GM23338 (cell line): ENCODE measurements at regions not wholly inside any gene's neighbourhood (a gene's known extent, or its start where the extent isn't known, plus 50 kb on each side); places are given as distances from the start of the nearest gene placed in this dataset.

Source experiments
- ATAC-seq: fragments of 200-7000 bp; cut with Tn5 transposase; 3 replicates; pipeline ENCODE4 v1.9.1; 2020
- DNase-seq: peaks from one replicate; pipeline ENCODE4 v3.0.0-alpha.2; 2015; ENCODE audit warnings: low spot score
- H2AFZ ChIP-seq: fragments of 200-600 bp; sonication (generic); 2 replicates; pipeline ENCODE4 v1.8.0; 2016; ENCODE audit warnings: antibody characterized with exemption, mild to moderate bottlenecking, moderate library complexity
- H3F3A ChIP-seq: fragments of 200-600 bp; sonication (generic); replicated peaks from 2 replicates; pipeline ENCODE4 v1.8.0; 2017; ENCODE audit warnings: antibody characterized with exemption, mixed run types, low read depth
- H3K27ac ChIP-seq: fragments of 200-600 bp; sonication (generic); 2 replicates; pipeline ENCODE4 v1.6.1; 2016; ENCODE audit warnings: low read depth
- H3K27me3 ChIP-seq: fragments of 200-600 bp; sonication (generic); 2 replicates; pipeline ENCODE4 v1.8.0; 2016; ENCODE audit warnings: mild to moderate bottlenecking, mixed run types, moderate library complexity; ENCODE audit not compliant: insufficient read depth
- H3K36me3 ChIP-seq: fragments of 200-600 bp; sonication (generic); 2 replicates; pipeline ENCODE4 v1.8.0; 2016; ENCODE audit warnings: mild to moderate bottlenecking; ENCODE audit not compliant: insufficient read depth
- H3K4me1 ChIP-seq: fragments of 200-600 bp; sonication (generic); 2 replicates; pipeline ENCODE4 v1.8.0; 2016; ENCODE audit warnings: mild to moderate bottlenecking, moderate library complexity; ENCODE audit not compliant: insufficient read depth
- H3K4me2 ChIP-seq: fragments of 200-600 bp; sonication (generic); 2 replicates; pipeline ENCODE4 v1.7.1; 2017; ENCODE audit warnings: mixed run types
- H3K4me3 ChIP-seq: fragments of 200-600 bp; sonication (generic); 2 replicates; pipeline ENCODE4 v1.6.1; 2016; ENCODE audit warnings: mixed run types
- H3K79me2 ChIP-seq: fragments of 200-600 bp; sonication (generic); replicated peaks from 2 replicates; pipeline ENCODE4 v1.8.0; 2017; ENCODE audit warnings: mild to moderate bottlenecking; ENCODE audit not compliant: insufficient read depth
- H3K9me2 ChIP-seq: fragments of 200-600 bp; sonication (generic); 2 replicates; pipeline ENCODE4 v1.8.0; 2017; ENCODE audit not compliant: insufficient read depth
- H4K20me1 ChIP-seq: fragments of 200-600 bp; sonication (generic); replicated peaks from 2 replicates; pipeline ENCODE4 v1.8.0; 2017; ENCODE audit warnings: mild to moderate bottlenecking; ENCODE audit not compliant: insufficient read depth
- H3K27ac Mint-ChIP-seq: 2 replicates; pipeline ENCODE4 v1.8.0; 2020; ENCODE audit warnings: inconsistent platforms, mild to moderate bottlenecking, moderate library complexity, mixed read lengths
- H3K27me3 Mint-ChIP-seq: 3 replicates; pipeline ENCODE4 v1.8.0; 2022; ENCODE audit warnings: low read depth, mild to moderate bottlenecking, moderate library complexity, mixed read lengths, inconsistent platforms; ENCODE audit not compliant: insufficient read depth, poor library complexity
- H3K36me3 Mint-ChIP-seq: 3 replicates; pipeline ENCODE4 v1.8.0; 2021; ENCODE audit warnings: low read depth, mild to moderate bottlenecking, inconsistent platforms, moderate library complexity, mixed read lengths
- H3K4me1 Mint-ChIP-seq: 3 replicates; pipeline ENCODE4 v1.8.0; 2020; ENCODE audit warnings: mild to moderate bottlenecking, inconsistent platforms, mixed read lengths
- H3K4me3 Mint-ChIP-seq: 3 replicates; pipeline ENCODE4 v1.8.0; 2021; ENCODE audit warnings: moderate library complexity, mild to moderate bottlenecking, inconsistent platforms, mixed read lengths
- H3K9me3 Mint-ChIP-seq: 3 replicates; pipeline ENCODE4 v1.8.0; 2020; ENCODE audit warnings: moderate library complexity, mild to moderate bottlenecking, inconsistent platforms, mixed read lengths
- CREB1 ChIP-seq: fragments of 250-450 bp; sonication (Bioruptor Pico); IDR thresholded peaks from 2 replicates; pipeline ENCODE4 v1.5.0; 2020; ENCODE audit warnings: low read depth, mild to moderate bottlenecking, moderate library complexity
- CTCF ChIP-seq, 2 experiments: fragments of 200-600 bp in 1 of 2; sonication (generic) in 1 of 2; conservative IDR thresholded peaks; 2 replicates each; pipeline versions ENCODE4 v1.5.1 to v1.6.1; 2016 to 2017; ENCODE audit warnings: antibody characterized with exemption in 2 of 2, low read depth in 2 of 2, mild to moderate bottlenecking in 2 of 2, moderate library complexity in 1 of 2
- EZH2 ChIP-seq: fragments of 200-600 bp; sonication (generic); IDR thresholded peaks from one replicate; pipeline ENCODE4 v1.8.0; 2017; ENCODE audit warnings: antibody characterized with exemption, mild to moderate bottlenecking, low read depth; ENCODE audit not compliant: unreplicated experiment
- EZH2phosphoT487 ChIP-seq: fragments of 200-600 bp; sonication (generic); IDR thresholded peaks from one replicate; pipeline ENCODE4 v1.8.1; 2018; ENCODE audit warnings: antibody characterized with exemption; ENCODE audit not compliant: unreplicated experiment
- JUNB ChIP-seq: IDR thresholded peaks from one replicate; pipeline ENCODE4 v1.6.1; 2016; ENCODE audit warnings: antibody characterized with exemption; ENCODE audit not compliant: unreplicated experiment
- NANOG ChIP-seq: IDR thresholded peaks from 2 replicates; pipeline ENCODE4 v1.6.1; 2016; ENCODE audit warnings: antibody characterized with exemption, borderline replicate concordance
- POLR2AphosphoS5 ChIP-seq: IDR thresholded peaks from 2 replicates; pipeline ENCODE4 v1.6.1; 2016; ENCODE audit warnings: antibody characterized with exemption, low read depth
- REST ChIP-seq: IDR thresholded peaks from one replicate; pipeline ENCODE4 v1.6.1; 2018; ENCODE audit warnings: antibody characterized with exemption; ENCODE audit not compliant: unreplicated experiment
- STAT1 ChIP-seq: IDR thresholded peaks from one replicate; pipeline ENCODE4 v1.6.1; 2016; ENCODE audit warnings: antibody characterized with exemption; ENCODE audit not compliant: unreplicated experiment
- ZNF114 ChIP-seq: fragments of 250-450 bp; sonication (Bioruptor Pico); IDR thresholded peaks from 2 replicates; pipeline ENCODE4 v1.5.0; 2020; ENCODE audit warnings: mild to moderate bottlenecking, moderate library complexity
- ZNF331 ChIP-seq: fragments of 250-450 bp; sonication (Bioruptor Pico); IDR thresholded peaks from 2 replicates; pipeline ENCODE4 v1.5.0; 2020; ENCODE audit warnings: low read depth, mild to moderate bottlenecking, moderate library complexity
- TF ChIP-seq, protein P1 (sequence below): IDR thresholded peaks from 2 replicates; pipeline ENCODE4 v1.6.1; 2016; ENCODE audit warnings: antibody characterized with exemption
- TF ChIP-seq, protein P2 (sequence below): fragments of 250-450 bp; sonication (Bioruptor Pico); IDR thresholded peaks from 2 replicates; pipeline ENCODE4 v1.5.0; 2020; ENCODE audit warnings: mild to moderate bottlenecking, moderate library complexity

DNA sequence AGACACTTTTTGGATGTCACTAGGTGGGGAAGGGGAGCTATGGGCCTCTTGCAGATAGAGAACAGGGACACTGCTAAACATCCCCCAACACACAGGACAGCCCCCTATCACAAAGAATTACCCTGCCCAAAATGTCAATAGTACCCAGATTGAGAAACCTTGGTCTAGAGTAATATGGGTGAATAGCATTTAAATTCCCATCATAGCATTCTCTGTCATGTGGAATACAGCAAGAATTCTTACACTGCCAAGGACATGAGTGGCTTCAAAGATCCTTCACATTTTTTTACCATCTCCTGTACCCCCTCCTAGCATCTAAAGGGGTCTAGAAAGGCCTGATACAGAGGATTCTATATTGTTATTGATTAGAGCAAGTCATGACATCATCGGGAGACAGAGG is 83.1 kb upstream of the SSTR4 start:
- Histone ChIP-seq H3K9me2 (peaks cover 3% of the 10 kb centered on the region; the same call in 1 of the 2 replicates), H3K27me3 (no peaks in the 10 kb centered on the region), H3F3A (no peaks in the 10 kb centered on the region), H3K79me2 (no peaks in the 10 kb centered on the region), H3K27ac (no peak overlapping the region), H3K4me3 (no peak overlapping the region), H2AFZ (no peak overlapping the region), H4K20me1 (no peaks in the 10 kb centered on the region), H3K4me1 (no peaks in the 10 kb centered on the region), H3K4me2 (no peak overlapping the region), H3K36me3 (no peaks in the 10 kb centered on the region)
- Mint-ChIP-seq H3K4me3 (no peak overlapping the region), H3K27ac (no peak overlapping the region), H3K36me3 (no peaks in the 10 kb centered on the region), H3K4me1 (no peaks in the 10 kb centered on the region), H3K9me3 (no peaks in the 10 kb centered on the region), H3K27me3 (no peaks in the 10 kb centered on the region)
- TF ChIP-seq ZNF331 (CRISPR knock-in tag) = no peak
- no peak for TF ChIP-seq EZH2phosphoT487
- no peak for TF ChIP-seq CREB1 (CRISPR knock-in tag)
- no peak for TF ChIP-seq EZH2
- no peak for TF ChIP-seq REST
- no peak for TF ChIP-seq CTCF (conservative IDR thresholded peaks at IDR 0.05; ENCODE audit: low read depth in 2 of 2)
- TF ChIP-seq NANOG = no peak
- no peak for TF ChIP-seq JUNB
- TF ChIP-seq, protein P1, sequence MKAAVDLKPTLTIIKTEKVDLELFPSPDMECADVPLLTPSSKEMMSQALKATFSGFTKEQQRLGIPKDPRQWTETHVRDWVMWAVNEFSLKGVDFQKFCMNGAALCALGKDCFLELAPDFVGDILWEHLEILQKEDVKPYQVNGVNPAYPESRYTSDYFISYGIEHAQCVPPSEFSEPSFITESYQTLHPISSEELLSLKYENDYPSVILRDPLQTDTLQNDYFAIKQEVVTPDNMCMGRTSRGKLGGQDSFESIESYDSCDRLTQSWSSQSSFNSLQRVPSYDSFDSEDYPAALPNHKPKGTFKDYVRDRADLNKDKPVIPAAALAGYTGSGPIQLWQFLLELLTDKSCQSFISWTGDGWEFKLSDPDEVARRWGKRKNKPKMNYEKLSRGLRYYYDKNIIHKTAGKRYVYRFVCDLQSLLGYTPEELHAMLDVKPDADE = no peak
- no peak for TF ChIP-seq STAT1
- TF ChIP-seq, protein P2, sequence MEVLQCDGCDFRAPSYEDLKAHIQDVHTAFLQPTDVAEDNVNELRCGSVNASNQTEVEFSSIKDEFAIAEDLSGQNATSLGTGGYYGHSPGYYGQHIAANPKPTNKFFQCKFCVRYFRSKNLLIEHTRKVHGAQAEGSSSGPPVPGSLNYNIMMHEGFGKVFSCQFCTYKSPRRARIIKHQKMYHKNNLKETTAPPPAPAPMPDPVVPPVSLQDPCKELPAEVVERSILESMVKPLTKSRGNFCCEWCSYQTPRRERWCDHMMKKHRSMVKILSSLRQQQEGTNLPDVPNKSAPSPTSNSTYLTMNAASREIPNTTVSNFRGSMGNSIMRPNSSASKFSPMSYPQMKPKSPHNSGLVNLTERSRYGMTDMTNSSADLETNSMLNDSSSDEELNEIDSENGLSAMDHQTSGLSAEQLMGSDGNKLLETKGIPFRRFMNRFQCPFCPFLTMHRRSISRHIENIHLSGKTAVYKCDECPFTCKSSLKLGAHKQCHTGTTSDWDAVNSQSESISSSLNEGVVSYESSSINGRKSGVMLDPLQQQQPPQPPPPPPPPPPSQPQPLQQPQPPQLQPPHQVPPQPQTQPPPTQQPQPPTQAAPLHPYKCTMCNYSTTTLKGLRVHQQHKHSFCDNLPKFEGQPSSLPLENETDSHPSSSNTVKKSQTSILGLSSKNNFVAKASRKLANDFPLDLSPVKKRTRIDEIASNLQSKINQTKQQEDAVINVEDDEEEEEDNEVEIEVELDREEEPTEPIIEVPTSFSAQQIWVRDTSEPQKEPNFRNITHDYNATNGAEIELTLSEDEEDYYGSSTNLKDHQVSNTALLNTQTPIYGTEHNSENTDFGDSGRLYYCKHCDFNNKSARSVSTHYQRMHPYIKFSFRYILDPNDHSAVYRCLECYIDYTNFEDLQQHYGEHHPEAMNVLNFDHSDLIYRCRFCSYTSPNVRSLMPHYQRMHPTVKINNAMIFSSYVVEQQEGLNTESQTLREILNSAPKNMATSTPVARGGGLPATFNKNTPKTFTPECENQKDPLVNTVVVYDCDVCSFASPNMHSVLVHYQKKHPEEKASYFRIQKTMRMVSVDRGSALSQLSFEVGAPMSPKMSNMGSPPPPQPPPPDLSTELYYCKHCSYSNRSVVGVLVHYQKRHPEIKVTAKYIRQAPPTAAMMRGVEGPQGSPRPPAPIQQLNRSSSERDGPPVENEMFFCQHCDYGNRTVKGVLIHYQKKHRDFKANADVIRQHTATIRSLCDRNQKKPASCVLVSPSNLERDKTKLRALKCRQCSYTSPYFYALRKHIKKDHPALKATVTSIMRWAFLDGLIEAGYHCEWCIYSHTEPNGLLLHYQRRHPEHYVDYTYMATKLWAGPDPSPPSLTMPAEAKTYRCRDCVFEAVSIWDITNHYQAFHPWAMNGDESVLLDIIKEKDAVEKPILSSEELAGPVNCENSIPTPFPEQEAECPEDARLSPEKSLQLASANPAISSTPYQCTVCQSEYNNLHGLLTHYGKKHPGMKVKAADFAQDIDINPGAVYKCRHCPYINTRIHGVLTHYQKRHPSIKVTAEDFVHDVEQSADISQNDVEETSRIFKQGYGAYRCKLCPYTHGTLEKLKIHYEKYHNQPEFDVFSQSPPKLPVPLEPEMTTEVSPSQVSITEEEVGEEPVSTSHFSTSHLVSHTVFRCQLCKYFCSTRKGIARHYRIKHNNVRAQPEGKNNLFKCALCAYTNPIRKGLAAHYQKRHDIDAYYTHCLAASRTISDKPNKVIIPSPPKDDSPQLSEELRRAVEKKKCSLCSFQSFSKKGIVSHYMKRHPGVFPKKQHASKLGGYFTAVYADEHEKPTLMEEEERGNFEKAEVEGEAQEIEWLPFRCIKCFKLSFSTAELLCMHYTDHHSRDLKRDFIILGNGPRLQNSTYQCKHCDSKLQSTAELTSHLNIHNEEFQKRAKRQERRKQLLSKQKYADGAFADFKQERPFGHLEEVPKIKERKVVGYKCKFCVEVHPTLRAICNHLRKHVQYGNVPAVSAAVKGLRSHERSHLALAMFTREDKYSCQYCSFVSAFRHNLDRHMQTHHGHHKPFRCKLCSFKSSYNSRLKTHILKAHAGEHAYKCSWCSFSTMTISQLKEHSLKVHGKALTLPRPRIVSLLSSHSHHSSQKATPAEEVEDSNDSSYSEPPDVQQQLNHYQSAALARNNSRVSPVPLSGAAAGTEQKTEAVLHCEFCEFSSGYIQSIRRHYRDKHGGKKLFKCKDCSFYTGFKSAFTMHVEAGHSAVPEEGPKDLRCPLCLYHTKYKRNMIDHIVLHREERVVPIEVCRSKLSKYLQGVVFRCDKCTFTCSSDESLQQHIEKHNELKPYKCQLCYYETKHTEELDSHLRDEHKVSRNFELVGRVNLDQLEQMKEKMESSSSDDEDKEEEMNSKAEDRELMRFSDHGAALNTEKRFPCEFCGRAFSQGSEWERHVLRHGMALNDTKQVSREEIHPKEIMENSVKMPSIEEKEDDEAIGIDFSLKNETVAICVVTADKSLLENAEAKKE (CRISPR knock-in tag) = no peak
- no peak for TF ChIP-seq ZNF114 (CRISPR knock-in tag)
- TF ChIP-seq POLR2AphosphoS5 = no peak
- DNase-seq (no peak), ATAC-seq (no peak)
